H4 (cell line): ENCODE measurements at regions not wholly inside any gene's neighbourhood (a gene's known extent, or its start where the extent isn't known, plus 50 kb on each side); places are given as distances from the start of the nearest gene placed in this dataset.
A peak's percentile ranks its signal among the peaks of the same experiment; 100 is the strongest.

Experiments
- DNase-seq: peaks from one replicate; pipeline ENCODE4 v3.0.0-alpha.2; 2015; ENCODE audit warnings: low spot score

DNA sequence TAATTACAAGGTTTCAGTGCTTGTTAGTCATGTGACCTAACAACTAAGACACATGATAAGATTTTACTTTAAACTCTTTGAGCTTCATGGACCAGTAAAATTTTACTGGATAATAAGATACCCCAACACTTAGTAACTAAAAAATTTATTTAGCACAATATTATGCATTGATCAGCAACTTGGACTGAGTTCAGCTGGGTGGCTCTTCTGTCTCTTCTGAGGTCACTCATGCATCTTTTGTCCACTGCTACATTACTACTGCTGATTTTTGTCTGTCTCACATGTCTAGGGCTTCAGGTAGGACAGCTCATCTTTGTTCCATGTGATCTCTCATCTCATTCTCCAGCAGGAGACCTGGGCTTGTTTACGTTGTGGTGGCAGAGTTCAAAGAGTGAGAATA is 370.2 kb upstream of the TMTC1 start:
- DNase-seq: no peak

DNA sequence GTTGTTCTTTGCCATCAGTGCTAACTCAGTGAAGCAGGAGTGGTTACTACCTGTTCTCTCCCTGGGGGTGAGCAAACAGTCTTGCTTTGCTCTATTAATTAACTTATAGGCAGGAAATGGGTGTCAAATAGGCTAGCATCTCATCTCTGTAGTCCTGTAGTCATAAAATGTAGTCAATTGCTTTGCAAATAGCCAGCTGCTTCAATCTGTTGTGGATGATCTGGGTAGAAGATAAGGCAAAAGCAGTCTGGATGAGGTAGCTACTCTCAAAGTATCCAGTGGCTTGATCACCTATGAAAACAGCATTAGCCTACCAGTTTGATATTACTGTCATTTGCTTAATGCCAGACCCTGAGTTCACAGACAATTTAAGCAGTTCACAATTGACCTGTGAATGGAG is 369.0 kb upstream of the TMTC1 start:
- DNase-seq: no peak

DNA sequence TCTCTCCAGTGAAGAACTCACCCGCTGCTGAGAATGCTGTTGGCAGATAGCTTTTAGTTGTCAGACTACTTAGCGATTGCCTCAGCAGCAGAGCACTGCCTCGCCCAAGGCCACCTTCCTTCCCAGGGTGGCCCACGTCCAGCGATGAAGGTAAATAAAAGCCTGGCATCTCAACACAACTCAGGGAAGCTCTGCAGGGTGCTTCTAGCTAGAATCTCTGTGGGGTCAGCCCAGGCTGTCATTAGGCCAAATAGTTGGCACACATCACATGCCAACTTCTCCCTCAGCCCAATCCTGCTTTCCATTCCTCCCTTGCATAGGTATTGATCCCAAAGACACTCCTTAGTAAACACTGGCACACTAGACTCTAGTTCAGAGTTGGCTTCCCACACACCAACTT is 368.1 kb upstream of the TMTC1 start:
- no peak for DNase-seq

DNA sequence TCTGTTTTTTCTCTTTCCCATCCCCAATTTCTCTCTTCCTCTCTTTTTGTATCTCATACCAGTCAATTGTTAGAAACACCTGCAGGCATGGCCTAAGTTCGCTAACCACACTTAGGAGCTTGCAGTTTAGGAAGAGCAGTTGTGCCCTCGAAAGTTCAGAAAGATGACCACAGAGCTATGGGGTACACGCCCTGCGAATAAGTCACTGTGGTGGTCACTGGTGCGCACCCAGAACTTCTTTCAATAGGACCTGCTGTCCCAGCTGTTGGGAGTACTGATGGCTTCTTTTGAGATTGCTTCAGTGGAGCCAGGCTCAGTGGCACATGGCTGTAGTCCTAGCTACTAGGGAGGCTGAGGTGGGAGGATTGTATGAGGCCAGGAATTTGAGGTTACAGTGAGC is 362.8 kb upstream of the TMTC1 start:
- no peak for DNase-seq

DNA sequence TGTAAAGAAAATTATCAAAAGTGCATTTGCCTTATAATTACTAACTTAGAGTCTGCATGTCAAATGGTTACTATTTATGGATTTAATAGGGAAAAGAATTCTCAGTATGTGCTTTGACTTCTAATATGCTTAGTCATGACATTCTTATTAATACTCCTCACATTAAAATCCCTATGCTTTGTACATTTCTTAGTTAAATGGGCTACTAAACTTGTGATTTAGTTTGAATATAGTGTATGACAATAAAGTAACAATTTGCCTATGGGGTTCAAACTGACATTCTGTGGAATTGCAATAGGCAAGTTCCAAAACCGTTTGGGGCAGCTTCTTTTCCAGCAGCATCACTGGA is 361.9 kb upstream of the TMTC1 start:
- DNase-seq: no peak

DNA sequence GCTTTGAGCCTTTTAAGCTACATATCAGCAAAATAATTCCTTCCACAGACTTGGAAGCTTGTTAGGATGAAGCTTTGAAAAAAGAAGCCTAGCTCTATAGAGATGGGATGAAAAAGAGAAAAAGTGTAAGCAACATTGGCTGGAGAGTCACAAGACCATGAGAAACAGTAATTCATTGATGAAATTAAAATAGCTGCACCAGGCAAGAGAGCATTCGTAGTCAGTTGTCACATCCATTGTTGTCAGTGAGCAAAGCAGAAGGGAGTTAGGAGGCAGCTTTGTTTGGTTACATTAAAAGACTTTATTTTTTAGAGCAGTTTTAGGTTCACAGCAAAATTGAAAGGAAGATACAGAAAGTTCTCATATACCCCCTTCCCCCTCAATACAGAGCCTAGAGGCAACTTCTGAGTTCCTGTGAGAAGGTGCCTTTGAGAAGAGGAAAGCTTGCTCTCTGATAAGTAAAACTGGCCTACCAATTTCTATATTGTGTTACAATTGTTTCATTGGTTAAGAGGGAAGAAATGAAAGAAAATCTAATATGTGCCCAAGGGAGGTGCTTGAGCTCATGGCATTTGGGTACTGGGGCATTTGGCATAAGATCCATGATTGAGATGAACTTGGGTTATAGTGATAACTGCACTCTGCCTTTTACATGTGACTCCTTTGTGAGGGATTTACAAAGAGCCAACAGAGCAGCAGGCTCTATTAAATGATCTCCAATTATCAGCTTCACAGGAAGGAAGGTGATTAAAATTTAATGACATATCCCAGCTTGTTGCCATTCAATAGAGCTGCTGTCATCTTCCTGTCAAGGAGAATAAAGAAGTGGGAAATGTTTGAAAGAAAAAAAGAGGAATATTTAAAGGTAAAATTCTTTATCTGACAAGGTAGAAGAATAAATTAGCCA is 361.3 kb upstream of the TMTC1 start:
- no peak for DNase-seq

DNA sequence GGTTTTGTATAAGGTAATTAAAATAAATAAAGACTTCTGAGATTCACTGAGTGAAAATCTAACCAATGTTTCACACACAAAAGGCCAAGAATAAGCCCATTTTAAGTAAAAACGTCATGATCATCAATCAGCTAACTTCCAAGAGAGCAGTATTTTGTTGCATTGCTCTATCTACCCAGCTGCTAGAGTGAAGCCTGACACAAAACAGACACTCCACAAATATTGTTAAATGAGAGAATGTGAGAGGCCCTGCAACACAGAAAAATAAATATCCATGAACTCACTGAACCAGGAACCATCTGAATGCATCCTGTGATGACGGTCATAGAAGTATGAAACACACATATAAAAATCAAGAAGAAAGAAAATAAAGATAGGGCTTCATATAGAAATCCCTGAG is 358.6 kb upstream of the TMTC1 start:
- DNase-seq: no peak

DNA sequence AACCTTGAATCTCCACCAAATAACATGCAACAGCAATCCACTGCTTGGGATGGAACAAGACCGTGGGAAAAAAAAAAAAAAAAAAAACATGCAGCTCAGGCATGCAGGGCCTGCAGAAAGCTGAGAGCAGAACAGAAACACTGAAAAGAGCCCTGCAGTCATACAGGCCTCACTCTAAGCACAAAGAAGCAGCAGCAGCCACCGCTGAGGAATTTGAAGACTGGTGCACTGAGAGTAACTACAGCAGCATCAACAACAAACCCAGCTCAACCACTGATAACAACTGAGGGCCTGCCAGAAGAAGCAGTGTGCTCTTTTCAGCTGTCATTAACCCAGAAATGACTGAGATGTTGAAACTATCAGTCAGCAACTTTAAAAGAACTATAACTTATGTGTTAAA is 354.7 kb upstream of the TMTC1 start:
- DNase-seq: no peak

DNA sequence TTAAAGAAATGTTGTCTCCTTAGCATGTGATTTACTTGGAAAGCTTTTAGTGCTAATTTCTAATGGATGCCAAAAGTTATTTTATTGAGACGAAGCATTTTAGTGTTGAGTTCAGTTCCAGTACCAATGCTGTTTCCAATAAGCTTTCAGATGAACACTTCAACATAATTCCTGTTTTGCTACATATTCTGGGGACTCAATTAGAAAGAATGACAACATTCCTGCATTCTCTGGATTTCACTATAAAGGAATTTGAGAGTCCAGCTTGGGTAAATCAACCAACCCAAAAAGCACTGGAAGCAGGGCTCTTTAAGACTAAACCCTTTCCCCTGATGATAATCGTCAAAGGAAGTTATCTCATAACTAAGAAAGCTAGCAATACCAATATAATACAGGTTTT is 353.0 kb upstream of the TMTC1 start:
- no peak for DNase-seq

DNA sequence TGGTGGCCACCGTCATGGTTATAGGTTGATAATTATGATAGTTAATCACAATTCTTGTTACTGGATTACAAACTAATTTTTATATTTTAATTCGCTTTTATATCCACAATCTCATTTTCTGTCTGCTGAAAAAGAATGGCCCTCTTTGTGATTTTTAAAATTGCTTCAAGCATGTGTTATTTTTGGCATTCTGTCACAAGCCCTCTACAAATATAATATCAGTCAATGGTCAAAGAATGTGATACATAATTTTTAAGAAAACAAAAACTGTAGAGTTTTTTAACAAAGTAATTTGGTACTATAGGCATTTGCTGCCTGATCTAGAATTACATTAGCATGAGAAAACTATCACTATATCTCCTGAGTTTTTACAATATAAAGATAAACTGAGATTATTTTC is 352.0 kb upstream of the TMTC1 start:
- DNase-seq: no peak

DNA sequence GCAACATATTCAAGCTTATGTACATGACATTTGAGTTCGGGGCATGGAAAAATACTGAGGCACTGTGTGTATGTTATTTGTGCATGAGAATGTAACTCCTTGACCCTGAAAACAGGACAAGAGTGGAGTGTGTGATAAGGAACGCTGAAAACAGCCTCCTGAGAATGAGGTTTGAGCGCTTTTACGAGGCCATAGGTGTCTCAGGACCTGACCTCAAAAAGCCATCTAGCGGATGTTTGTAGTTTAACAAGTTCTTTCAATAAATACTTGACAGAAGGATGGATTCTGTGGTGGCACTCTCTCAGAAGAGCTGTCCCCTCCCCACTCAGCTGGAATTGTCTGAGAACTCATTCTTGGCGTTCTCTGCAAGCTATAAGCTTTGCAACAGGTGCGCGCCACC is 350.5 kb upstream of the TMTC1 start:
- DNase-seq: peak; percentile 45

DNA sequence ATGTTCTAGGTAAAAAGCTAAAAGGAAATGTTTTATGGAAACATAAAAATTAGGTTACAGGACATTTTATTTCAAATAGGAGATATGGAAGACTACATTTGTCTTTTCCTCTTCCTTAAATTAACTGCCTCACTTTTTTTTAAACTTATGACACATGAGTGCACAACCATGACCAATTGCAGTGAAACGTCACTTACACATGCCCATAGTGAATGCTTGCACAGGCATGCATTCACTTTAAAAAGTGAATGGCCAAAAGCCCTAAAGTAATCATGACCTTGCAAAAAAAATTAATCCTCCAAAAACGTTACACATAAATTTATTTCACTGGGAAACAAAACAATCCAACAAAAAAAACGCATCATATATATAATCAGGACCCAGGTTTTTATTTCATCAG is 343.2 kb upstream of the TMTC1 start:
- no peak for DNase-seq

DNA sequence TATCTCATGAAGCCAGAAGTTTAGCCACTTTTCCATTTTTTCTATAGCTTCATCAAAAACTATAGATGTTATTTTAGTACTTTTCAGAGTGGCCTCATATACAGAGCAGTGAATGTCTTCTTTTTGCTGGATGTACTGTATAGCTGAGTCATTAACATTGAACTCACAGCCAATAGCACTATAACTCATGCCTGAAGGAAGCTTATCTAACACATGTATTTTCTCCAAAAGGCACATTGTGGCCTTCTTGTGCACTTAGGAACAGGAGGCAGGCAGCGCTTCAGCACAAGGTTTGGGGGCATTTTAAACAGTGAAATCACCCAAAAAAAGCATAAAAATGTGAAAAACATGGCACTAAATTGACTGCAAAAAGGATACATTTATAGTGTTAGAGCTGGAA is 336.8 kb upstream of the TMTC1 start:
- no peak for DNase-seq

DNA sequence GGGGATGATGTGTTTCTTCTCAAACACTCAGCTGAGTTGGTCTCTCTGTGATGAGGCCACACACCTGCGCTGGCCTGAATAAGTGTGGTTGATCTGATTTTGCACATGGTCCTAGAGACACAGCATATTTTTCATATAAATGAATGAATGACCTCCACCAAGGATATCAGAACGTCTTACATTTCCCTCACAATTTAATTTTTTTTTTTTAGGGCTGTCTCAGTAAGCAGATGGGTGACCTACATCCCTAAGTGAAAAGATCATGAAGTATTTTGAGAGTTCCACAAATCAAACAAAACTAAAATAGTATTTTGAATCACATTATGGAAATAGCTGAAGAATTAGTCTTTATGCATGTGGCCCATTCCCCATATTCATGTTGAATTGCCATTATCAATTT is 333.7 kb upstream of the TMTC1 start:
- no peak for DNase-seq

DNA sequence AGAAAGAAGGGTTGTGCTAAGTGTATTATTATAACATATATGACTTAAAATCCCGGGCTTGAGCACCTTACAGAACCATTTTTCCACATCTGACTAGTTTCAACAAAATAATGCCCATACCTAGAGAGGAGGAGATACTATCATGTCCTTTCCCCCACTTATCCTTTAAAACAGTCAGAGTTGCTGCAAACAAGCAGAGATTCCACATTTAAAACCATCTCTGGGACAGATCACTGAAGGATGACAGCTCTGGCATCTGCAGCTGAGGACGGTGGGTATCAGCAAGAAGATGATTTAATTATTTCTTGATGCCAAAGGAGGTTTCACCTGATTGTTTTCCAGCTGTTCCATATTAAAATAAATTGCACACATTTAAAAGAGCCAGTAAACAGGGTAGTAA is 328.0 kb upstream of the TMTC1 start:
- DNase-seq: no peak

DNA sequence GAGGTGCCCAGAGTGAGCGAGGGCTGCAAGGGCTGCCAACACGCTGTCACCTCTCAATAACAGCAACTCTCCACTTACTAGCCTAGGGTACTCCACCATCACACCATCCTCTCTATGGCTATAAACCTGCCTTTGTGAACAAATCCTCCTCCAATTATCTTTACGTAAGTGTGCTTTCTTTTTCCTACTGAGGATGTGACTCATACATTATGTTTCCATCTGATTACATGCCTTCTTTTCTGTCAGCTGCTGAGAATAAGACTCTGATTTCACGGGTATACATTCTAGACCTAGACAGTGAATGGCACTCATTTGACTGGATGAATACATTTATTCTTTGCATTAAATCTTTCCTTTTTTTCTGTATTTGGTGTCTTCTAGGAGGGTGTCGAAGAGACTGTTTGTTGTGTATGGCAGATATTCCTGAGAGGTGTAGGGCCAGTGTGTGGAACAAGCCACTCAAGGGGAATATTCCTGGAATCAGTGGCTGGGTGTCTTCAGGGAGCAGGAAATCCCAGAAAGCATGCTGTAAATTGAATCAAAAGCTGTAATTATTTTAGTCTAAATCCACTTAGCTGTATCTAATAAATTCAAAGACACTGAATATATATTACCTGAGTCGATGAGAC is 327.3 kb upstream of the TMTC1 start:
- DNase-seq: peak; percentile 76

DNA sequence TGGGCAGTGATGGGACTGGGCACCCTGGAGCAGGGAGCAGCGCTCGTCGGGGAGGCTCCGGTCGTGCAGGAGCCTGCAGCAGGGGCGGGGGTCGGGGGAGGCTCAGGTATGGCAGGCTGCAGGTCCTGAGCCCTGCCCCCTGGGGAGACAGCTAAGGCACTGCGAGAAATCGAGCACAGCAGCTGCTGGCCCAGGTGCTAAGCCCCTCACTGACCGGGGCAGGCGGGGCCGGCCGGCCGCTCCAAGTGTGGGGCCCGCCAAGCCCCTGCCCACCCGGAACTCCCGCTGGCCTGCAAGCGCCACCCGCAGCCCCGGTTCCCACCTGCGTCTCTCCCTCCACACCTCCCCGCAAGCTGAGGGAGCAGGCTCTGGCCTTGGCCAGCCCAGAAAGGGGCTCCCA is 326.8 kb upstream of the TMTC1 start:
- DNase-seq: no peak

DNA sequence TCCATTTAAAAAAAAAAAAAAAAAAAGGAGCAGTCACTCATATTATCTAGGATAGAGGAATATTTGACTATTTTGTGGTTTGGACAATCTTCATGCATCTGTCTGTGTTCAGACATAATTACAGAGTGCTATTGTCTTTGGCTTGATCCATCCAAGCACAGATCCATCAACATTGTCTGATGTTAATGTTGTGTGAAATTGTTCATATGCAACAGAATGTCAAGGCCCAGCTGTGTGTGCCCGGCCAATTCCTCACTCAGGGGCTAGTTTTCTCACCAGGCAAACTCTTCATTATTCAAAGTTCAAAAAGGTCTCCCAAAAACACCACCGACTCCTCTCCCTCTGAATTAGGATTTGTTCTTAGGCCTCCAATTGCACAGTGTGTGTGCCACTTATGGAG is 324.9 kb upstream of the TMTC1 start:
- DNase-seq: no peak

DNA sequence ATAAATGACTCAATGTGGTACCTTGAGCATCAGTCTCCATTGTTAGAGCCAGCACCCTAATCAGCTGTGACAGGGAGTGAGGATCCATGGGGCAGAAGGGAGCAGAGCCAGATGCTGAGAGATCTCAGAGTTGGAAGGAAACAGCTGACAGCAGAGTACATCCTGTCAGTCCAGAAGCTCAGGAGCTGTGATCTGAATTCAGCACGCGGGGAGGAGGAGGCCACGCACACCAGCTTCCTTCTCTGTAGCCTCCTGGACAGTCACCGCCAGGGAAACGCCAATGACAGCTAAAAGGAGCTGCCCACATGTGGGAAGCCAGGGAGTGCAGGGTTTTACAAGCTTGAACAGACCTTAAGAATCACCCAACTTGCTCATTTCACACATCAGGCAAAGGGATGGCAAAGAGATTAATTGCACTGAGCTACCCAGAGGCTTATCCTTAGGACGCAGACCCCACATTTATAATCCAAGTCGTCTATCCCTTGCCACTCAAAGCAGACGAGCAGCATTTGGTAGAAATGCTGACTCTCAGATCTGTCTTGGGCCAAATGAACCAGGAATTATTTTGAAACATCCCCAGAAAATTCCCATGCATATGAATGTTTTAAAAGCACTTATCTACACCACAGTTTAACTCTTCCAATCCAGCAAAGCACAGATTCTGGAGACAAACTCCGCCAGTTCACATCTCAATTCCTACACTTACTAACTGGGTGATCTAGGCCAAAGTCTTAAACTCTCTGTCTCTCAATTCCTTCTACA is 322.6 kb upstream of the TMTC1 start:
- DNase-seq: no peak

DNA sequence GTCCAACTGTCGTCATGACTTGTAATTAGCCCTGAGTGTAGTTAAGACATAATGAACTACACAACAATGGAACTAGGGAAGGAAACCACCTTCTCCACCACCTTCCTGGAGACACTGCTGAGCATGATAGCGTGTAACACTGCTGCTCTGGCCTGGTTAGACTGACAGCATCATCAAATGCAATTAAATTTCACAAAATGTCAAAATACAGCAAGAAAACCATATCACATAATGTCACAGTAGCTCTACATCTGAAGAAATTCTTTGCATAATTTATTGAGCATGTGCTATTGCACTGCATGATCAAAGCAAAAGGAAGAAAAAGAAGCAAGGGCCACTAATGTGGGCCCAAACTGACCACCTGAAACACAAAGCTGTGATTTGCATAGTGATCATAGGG is 321.8 kb upstream of the TMTC1 start:
- no peak for DNase-seq

DNA sequence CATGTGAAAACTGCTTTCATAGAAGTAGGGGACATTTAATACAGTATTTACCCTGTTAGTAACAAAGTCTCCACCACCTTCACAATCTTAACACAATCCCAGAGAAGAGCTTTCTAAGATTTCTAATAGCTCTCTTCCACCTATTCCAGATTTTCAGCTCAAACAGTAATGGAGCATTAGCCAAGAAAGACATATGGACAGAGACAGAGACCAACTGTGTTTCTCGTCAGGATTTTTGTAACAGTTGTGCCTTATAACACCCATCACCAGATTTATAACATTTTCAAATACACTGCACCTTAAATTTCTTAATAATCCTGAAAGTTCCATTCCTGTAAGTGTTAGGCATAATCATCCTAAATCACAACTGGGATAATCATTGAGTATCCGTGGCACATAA is 321.2 kb upstream of the TMTC1 start:
- no peak for DNase-seq

DNA sequence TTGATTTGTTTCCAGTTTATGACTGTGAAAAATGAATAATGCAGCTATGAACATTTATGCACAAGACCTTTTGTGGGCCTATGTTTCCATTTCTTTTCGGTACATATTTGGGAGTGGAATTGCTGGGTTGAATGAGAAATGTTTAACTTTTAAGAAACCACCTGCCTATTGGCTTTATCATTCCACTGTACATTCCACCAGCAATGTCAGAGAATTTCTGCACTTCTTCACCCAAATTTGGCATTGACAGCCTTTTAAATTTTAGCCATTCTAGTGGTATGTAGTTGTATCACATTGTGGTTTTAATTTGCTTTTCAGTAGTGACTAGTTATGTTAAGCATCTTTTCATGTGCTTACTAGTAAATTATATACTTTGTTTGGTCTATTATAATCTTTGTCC is 317.0 kb upstream of the TMTC1 start:
- no peak for DNase-seq

DNA sequence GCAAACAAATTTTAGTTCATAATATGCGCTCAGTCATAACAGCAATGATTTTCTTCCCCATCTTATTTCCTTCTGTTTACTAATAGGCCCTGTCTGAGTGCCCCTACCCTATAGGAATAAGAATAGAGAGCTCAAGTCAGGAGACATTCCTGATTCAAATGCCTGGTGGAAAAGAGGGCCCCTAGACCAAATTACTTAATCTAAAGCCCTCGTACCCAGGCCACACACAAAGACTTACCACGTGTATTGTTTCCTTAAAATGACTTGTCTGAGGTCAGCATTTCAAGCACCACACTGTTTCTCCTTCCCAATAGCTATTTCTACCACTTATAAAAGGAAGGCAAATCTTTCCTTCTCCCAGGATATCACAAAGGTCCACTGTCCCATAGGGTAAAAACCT is 314.9 kb upstream of the TMTC1 start:
- no peak for DNase-seq
